Peyer's patch (tissue), 4 donors: ENCODE measurements at regions not wholly inside any gene's neighbourhood (a gene's known extent, or its start where the extent isn't known, plus 50 kb on each side); places are given as distances from the start of the nearest gene placed in this dataset.
A peak's percentile ranks its signal among the peaks of the same experiment; 100 is the strongest.

Source experiments
- DNase-seq, 3 donors: peaks; one replicate each; pipeline ENCODE4 v3.0.0-alpha.2; 2017 to 2019
- H3K27ac ChIP-seq, 4 donors: fragments of 200-600 bp; sonication (generic); one replicate each; pipeline ENCODE4 v1.5.1; 2016 to 2019
- H3K27me3 ChIP-seq, 2 donors: fragments of 200-600 bp; sonication (generic); one replicate each; pipeline ENCODE4 v1.5.1; 2019
- H3K36me3 ChIP-seq, 3 donors: fragments of 200-600 bp; sonication (generic); one replicate each; pipeline ENCODE4 v1.5.1; 2016 to 2019
- H3K4me1 ChIP-seq, 4 donors: fragments of 200-600 bp; sonication (generic); one replicate each; pipeline ENCODE4 v1.5.1; 2016 to 2019
- H3K4me3 ChIP-seq, 4 donors: fragments of 200-600 bp; sonication (generic); 1 replicate in 3 of 4; 2 replicates in 1 of 4; pipeline ENCODE4 v1.5.1; 2016 to 2019; ENCODE audit warnings: mild to moderate bottlenecking in 1 of 4
- H3K9me3 ChIP-seq, 4 donors: fragments of 200-600 bp; sonication (generic); one replicate each; pipeline ENCODE4 v1.5.1; 2016 to 2019; ENCODE audit warnings: mild to moderate bottlenecking in 1 of 4
- CTCF ChIP-seq, 6 experiments: fragments of 450-650 bp in 4 of 6; fragments of 200-600 bp in 2 of 6; sonication (generic) in 1 of 6; IDR thresholded peaks; one replicate each; pipeline ENCODE4 v1.5.1; 2017 to 2019; ENCODE audit warnings: antibody characterized with exemption in 6 of 6, mild to moderate bottlenecking in 3 of 6, moderate library complexity in 1 of 6
- POLR2A ChIP-seq, 2 donors: fragments of 450-650 bp; IDR thresholded peaks; one replicate each; pipeline ENCODE4 v1.5.1; 2017; ENCODE audit warnings: antibody characterized with exemption in 2 of 2, mild to moderate bottlenecking in 2 of 2, moderate library complexity in 2 of 2

GRCh38 chr3:177444696-177445095 is 247.4 kb upstream of the TBL1XR1 start:
- H3K27me3 ChIP-seq, result no peaks in the 10 kb centered on the region
- no peaks in the 10 kb centered on the region for H3K9me3 ChIP-seq
- no peak for DNase-seq
- no peaks in the 10 kb centered on the region for H3K36me3 ChIP-seq
- H3K4me1 ChIP-seq, result peaks cover 0 to 63% (median 3%) of the 10 kb centered on the region in 4 donors
- peak overlapping the region in 3 of 4 donors; percentile 15 to 78 (median 74) for H3K27ac ChIP-seq
- H3K4me3 ChIP-seq, result no peak overlapping the region
- TF ChIP-seq CTCF (IDR thresholded peaks at IDR 0.05) (no peak), POLR2A (IDR thresholded peaks at IDR 0.05) (no peak)

GRCh38 chr3:177445549-177445948 is 248.3 kb upstream of the TBL1XR1 start:
- H3K27ac ChIP-seq, result peak overlapping the region in 3 of 4 donors; percentile 28 to 78 (median 74)

GRCh38 chr3:177446165-177446601 is 248.9 kb upstream of the TBL1XR1 start:
- Histone ChIP-seq H3K36me3 (no peaks in the 10 kb centered on the region), H3K27ac (peak overlapping the region in 3 of 4 donors; percentile 28 to 78 (median 74)), H3K4me1 (peaks cover 0 to 48% (median 2%) of the 10 kb centered on the region in 4 donors), H3K4me3 (peak overlapping the region in 2 of 4 donors; percentile 15 to 22), H3K27me3 (no peaks in the 10 kb centered on the region), H3K9me3 (no peaks in the 10 kb centered on the region)
- DNase-seq, result peak in 2 of 3 donors; percentile 60 to 80
- TF ChIP-seq POLR2A (IDR thresholded peaks at IDR 0.05) (no peak), CTCF (IDR thresholded peaks at IDR 0.05) (no peak)

More at GRCh38 chr3:177445549-177445948, 248.3 kb upstream of the TBL1XR1 start:
- Histone ChIP-seq H3K4me3 (no peak overlapping the region), H3K27me3 (no peaks in the 10 kb centered on the region), H3K36me3 (no peaks in the 10 kb centered on the region), H3K4me1 (peaks cover 0 to 54% (median 2%) of the 10 kb centered on the region in 4 donors), H3K9me3 (no peaks in the 10 kb centered on the region)
- TF ChIP-seq POLR2A (IDR thresholded peaks at IDR 0.05), result no peak
- no peak for TF ChIP-seq CTCF (IDR thresholded peaks at IDR 0.05)
- DNase-seq, result no peak

- no peaks in the 10 kb centered on the region for H3K9me3 ChIP-seq
- TF ChIP-seq POLR2A (IDR thresholded peaks at IDR 0.05) (no peak), CTCF (IDR thresholded peaks at IDR 0.05) (no peak)
- peak overlapping the region in 2 of 4 donors; percentile 38 to 74 for H3K27ac ChIP-seq
- H3K4me3 ChIP-seq, result no peak overlapping the region
- DNase-seq, result peak in 2 of 3 donors; percentile 80 to 88
- no peaks in the 10 kb centered on the region for H3K36me3 ChIP-seq
- no peaks in the 10 kb centered on the region for H3K27me3 ChIP-seq
- peaks cover 0 to 42% (median 0%) of the 10 kb centered on the region in 4 donors for H3K4me1 ChIP-seq
Observed at GRCh38 chr3:177447938-177448337, 250.7 kb upstream of the TBL1XR1 start.

GRCh38 chr3:177448987-177449359 is 251.7 kb upstream of the TBL1XR1 start:
- H3K9me3 ChIP-seq, result no peaks in the 10 kb centered on the region
- peaks cover 0 to 37% (median 0%) of the 10 kb centered on the region in 4 donors for H3K4me1 ChIP-seq
- no peak overlapping the region for H3K4me3 ChIP-seq
- no peaks in the 10 kb centered on the region for H3K36me3 ChIP-seq
- H3K27me3 ChIP-seq, result no peaks in the 10 kb centered on the region
- TF ChIP-seq POLR2A (IDR thresholded peaks at IDR 0.05), result no peak
- no peak for TF ChIP-seq CTCF (IDR thresholded peaks at IDR 0.05)
- H3K27ac ChIP-seq, result peak overlapping the region in 3 of 4 donors; percentile 20 to 58 (median 38)
- no peak for DNase-seq
